ENCODE measurements at regions not wholly inside any gene's neighbourhood (a gene's known extent, or its start where the extent isn't known, plus 50 kb on each side); places are given as distances from the start of the nearest gene placed in this dataset.
"Not testable (repeated sequence)": the region's sequence is repeated elsewhere in the genome, so short reads cannot be mapped to it uniquely, and the experiment has no call there.

- no peak for DNase-seq
Measured at GRCh38 chr7:17558558-17559332, 260.3 kb downstream of the AHR start.

GRCh38 chr7:17559388-17559787 is 260.9 kb downstream of the AHR start:
- no peak for DNase-seq

- no peak for DNase-seq
Measured at GRCh38 chr7:17560516-17560915, 262.1 kb downstream of the AHR start.

GRCh38 chr7:17560966-17561365 is 262.5 kb downstream of the AHR start:
- DNase-seq, result no peak

- DNase-seq, result no peak
Measured at GRCh38 chr7:17564678-17565212, 266.3 kb downstream of the AHR start.

GRCh38 chr7:17580141-17580540 is 281.7 kb downstream of the AHR start:
- DNase-seq, result no peak

- no peak for DNase-seq
Measured at GRCh38 chr7:17580856-17581255, 282.4 kb downstream of the AHR start.

- no peak for DNase-seq
Measured at GRCh38 chr7:17581301-17581700, 282.8 kb downstream of the AHR start.

GRCh38 chr7:17582696-17583095 is 284.2 kb downstream of the AHR start:
- not testable (repeated sequence) for DNase-seq

- no peak for DNase-seq
Measured at GRCh38 chr7:17583786-17584185, 285.3 kb downstream of the AHR start.

- DNase-seq, result no peak
Measured at GRCh38 chr7:17584822-17585221, 286.4 kb downstream of the AHR start.

GRCh38 chr7:17586711-17587110 is 288.3 kb downstream of the AHR start:
- no peak for DNase-seq

- DNase-seq, result no peak
Measured at GRCh38 chr7:17588730-17589129, 290.3 kb downstream of the AHR start.

GRCh38 chr7:17589671-17590070 is 291.2 kb downstream of the AHR start:
- no peak for DNase-seq

- no peak for DNase-seq
Measured at GRCh38 chr7:17590221-17590620, 291.8 kb downstream of the AHR start.

GRCh38 chr7:17593819-17594419 is 295.5 kb downstream of the AHR start:
- no peak for DNase-seq

GRCh38 chr7:17595546-17595945 is 297.1 kb downstream of the AHR start:
- no peak for DNase-seq

GRCh38 chr7:17598305-17598704 is 299.9 kb downstream of the AHR start:
- DNase-seq, result no peak

GRCh38 chr7:17598846-17599245 is 300.4 kb downstream of the AHR start:
- DNase-seq, result no peak

- no peak for DNase-seq
Measured at GRCh38 chr7:17599733-17600339, 301.4 kb downstream of the AHR start.

GRCh38 chr7:17600340-17600752 is 301.9 kb downstream of the AHR start:
- DNase-seq, result no peak

GRCh38 chr7:17601921-17602320 is 303.5 kb downstream of the AHR start:
- no peak for DNase-seq

- DNase-seq, result no peak
Measured at GRCh38 chr7:17608114-17608833, 309.8 kb downstream of the AHR start.

All from CD4-positive, alpha-beta T cell treated with Interleukin-15 for 1 hour (primary cell).